Sigmoid colon (tissue), 4 donors: ENCODE measurements at regions not wholly inside any gene's neighbourhood (a gene's known extent, or its start where the extent isn't known, plus 50 kb on each side); places are given as distances from the start of the nearest gene placed in this dataset.

Experiments
- POLR2A ChIP-seq, 2 donors: fragments of 450-650 bp; IDR thresholded peaks; one replicate each; pipeline ENCODE4 v1.6.1; 2016; ENCODE audit warnings: antibody characterized with exemption in 2 of 2, mild to moderate bottlenecking in 2 of 2, moderate library complexity in 2 of 2
- POLR2AphosphoS5 ChIP-seq, 4 donors: sonication (generic); formaldehyde crosslinking; IDR thresholded peaks; one replicate each; pipeline ENCODE4 v1.6.1; 2017; ENCODE audit warnings: antibody characterized with exemption in 4 of 4
- TF ChIP-seq, protein P1 (sequence below), 4 experiments: fragments of 450-650 bp in 3 of 4; fragments of 200-600 bp in 1 of 4; IDR thresholded peaks; one replicate each; pipeline ENCODE4 v1.5.1; 2016 to 2019; ENCODE audit warnings: antibody characterized with exemption in 4 of 4, mild to moderate bottlenecking in 3 of 4, moderate library complexity in 2 of 4

DNA sequence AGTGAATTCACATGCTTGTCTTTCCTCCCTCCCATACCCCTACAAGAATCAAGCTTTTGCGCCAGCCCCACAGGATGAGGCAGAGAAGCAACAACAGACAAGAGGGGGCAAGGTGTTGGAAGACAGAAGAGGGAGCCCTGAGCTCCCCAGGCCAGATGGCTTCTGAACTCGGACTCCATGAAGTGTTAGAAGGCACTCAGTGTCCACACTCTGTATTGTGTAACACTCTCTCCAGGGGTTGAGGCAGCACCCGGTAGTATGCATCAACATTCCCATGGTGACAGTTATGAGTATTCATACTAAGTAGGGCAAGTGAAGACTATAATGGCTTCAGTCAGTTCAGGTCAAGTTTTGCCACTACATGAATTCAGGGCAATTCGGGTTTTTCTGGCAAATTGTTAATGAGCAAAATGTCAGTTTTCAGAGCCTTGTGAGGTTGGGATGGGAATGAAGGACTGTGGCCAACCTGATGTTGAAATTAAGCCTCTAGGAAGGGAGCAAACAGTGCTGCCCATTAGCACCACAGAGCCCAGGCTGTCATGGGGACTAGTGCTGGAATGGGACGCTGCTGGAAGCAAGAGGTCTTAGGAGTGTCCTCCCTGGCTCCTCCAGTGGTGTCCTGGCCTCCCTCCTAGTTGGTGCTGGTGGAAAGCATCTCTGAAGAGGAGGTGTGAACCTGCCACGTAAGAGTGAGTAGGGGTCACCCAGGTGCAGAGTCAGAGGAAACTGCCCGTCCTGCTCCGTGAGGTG is 79.4 kb downstream of the KLF15 start:
- TF ChIP-seq, protein P1, sequence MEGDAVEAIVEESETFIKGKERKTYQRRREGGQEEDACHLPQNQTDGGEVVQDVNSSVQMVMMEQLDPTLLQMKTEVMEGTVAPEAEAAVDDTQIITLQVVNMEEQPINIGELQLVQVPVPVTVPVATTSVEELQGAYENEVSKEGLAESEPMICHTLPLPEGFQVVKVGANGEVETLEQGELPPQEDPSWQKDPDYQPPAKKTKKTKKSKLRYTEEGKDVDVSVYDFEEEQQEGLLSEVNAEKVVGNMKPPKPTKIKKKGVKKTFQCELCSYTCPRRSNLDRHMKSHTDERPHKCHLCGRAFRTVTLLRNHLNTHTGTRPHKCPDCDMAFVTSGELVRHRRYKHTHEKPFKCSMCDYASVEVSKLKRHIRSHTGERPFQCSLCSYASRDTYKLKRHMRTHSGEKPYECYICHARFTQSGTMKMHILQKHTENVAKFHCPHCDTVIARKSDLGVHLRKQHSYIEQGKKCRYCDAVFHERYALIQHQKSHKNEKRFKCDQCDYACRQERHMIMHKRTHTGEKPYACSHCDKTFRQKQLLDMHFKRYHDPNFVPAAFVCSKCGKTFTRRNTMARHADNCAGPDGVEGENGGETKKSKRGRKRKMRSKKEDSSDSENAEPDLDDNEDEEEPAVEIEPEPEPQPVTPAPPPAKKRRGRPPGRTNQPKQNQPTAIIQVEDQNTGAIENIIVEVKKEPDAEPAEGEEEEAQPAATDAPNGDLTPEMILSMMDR (IDR thresholded peaks at IDR 0.05), result no peak
- no peak for TF ChIP-seq POLR2A (IDR thresholded peaks at IDR 0.05)
- TF ChIP-seq POLR2AphosphoS5 (IDR thresholded peaks at IDR 0.05), result no peak
